ENCODE measurements at regions not wholly inside any gene's neighbourhood (a gene's known extent, or its start where the extent isn't known, plus 50 kb on each side); places are given as distances from the start of the nearest gene placed in this dataset.

GRCh38 chr21:14657241-14658008 lies 111.3 kb upstream of the SAMSN1 start (continued):
- TF ChIP-seq JUN (IDR thresholded peaks at IDR 0.05; ENCODE audit: borderline replicate concordance, low read depth, low read length) (no peak), JUN (CRISPR knock-in tag; IDR thresholded peaks at IDR 0.05; ENCODE audit: borderline replicate concordance) (no peak), TAL1 (IDR thresholded peaks at IDR 0.05) (peak; percentile 81), MTA1 (IDR thresholded peaks at IDR 0.05; ENCODE audit: borderline replicate concordance) (no peak), ZC3H11A (IDR thresholded peaks at IDR 0.05; ENCODE audit: low read depth, low read length) (no peak)

- H3K27me3 ChIP-seq (ENCODE audit: control insufficient read depth in 2 of 2, insufficient read depth in 2 of 2, low read length in 2 of 2), result no peaks in the 10 kb centered on the region
- H3K27ac ChIP-seq (ENCODE audit: extremely low read depth, low read depth, low read length), result no peak overlapping the region
- no TSS peak for BruUV-seq (replicated peaks)
- no peaks in the 10 kb centered on the region for H4K20me1 ChIP-seq (replicated peaks; ENCODE audit: control insufficient read depth, insufficient read depth, low read length)
- FAIRE-seq (no peak), ATAC-seq (no peak), DNase-seq (ENCODE audit: extremely low read depth in 1 of 4, low spot score in 3 of 4) (no peak)
- H3K9me1 ChIP-seq (ENCODE audit: control insufficient read depth, insufficient read depth, low read length), result no peaks in the 10 kb centered on the region
- TF ChIP-seq ZNF507 (tag; conservative IDR thresholded peaks at IDR 0.05) (peak; percentile 95), ZNF354B (CRISPR knock-in tag; IDR thresholded peaks at IDR 0.05) (0 out of 2 replicates have a peak, but pooled peaks have one; percentile 60), ZFPM2 (CRISPR knock-in tag; IDR thresholded peaks at IDR 0.05) (no peak)
- CTCF ChIA-PET (ENCODE audit: low intra/inter-chr PET ratio), result no interaction called here
- in situ Hi-C loops (cut with MboI) (no loop called here), intact Hi-C loops (cut with micrococcal nuclease) (no loop called here)
- no peak overlapping the region for H2AFZ ChIP-seq (ENCODE audit: low read depth, low read length)
- POLR2A ChIA-PET, result no interaction called here
- 59% methylated on average over 1 of the region's 1 CpG for WGBS (ENCODE audit: insufficient coverage, low coverage, missing lambda C conversion rate)
- peaks cover 3% of the 10 kb centered on the region for H3K9me3 ChIP-seq (replicated peaks; ENCODE audit: control insufficient read depth, insufficient read depth, low read depth, low read length)
- no peak overlapping the region for H3K4me2 ChIP-seq (ENCODE audit: insufficient read depth, low read length)
- H3K36me3 ChIP-seq (ENCODE audit: control insufficient read depth, insufficient read depth, low read length), result no peaks in the 10 kb centered on the region; the same call in 2 of the 3 replicates
- H3K4me3 ChIP-seq, result no peak overlapping the region
- no peaks in the 10 kb centered on the region for H3K4me1 ChIP-seq (replicated peaks in 1 of 2; ENCODE audit: control insufficient read depth in 2 of 2, insufficient read depth in 2 of 2, low read length in 2 of 2)
- H3K79me2 ChIP-seq (ENCODE audit: control insufficient read depth, insufficient read depth, low read length), result no peaks in the 10 kb centered on the region
- no peak overlapping the region for H3K9ac ChIP-seq (ENCODE audit: insufficient read depth in 1 of 2, low read depth in 2 of 2, low read length in 2 of 2)
Measured at GRCh38 chr21:14646893-14647292, 100.8 kb upstream of the SAMSN1 start.

Measured in K562 (cell line).